K562 (cell line): ENCODE measurements at regions not wholly inside any gene's neighbourhood (a gene's known extent, or its start where the extent isn't known, plus 50 kb on each side); places are given as distances from the start of the nearest gene placed in this dataset.
A peak's percentile ranks its signal among the peaks of the same experiment; 100 is the strongest.

Experiments
- ATAC-seq: fragments of 200-7000 bp; cut with Tn5 transposase; 3 replicates; pipeline ENCODE4 v1.9.1; 2020; ENCODE audit warnings: moderate library complexity
- BruUV-seq: library from RNA; stranded (reverse); fragments of 400-500 nt; replicated peaks from 2 replicates; lab custom pipeline; 2021; lab: Mats Ljungman, UMichigan
- CTCF ChIA-PET: fragments of 300-600 bp; formaldehyde crosslinking; extraction: SDS; loops from one replicate; lab custom pipeline; 2021; ENCODE audit warnings: low intra/inter-chr PET ratio; lab: Yijun Ruan, JAX
- POLR2A ChIA-PET: fragments of 300-600, 350-650 bp; sonication (Branson Sonifier 250); formaldehyde crosslinking; extraction: SDS; loops from one replicate; lab custom pipeline; 2021; ENCODE audit warnings: antibody characterized with exemption, inconsistent platforms; lab: Yijun Ruan, JAX
- DNase-seq, 4 experiments: peaks; one replicate each; pipeline versions ENCODE4 v3.0.0 to v3.0.0-alpha.2; 2011 to 2018; ENCODE audit warnings: low spot score in 3 of 4, mixed read lengths in 3 of 4; ENCODE audit errors: extremely low read depth in 1 of 4
- FAIRE-seq: peaks from 2 replicates; lab custom pipeline; 2011; peaks lifted over from hg19 to GRCh38; lab: Jason Lieb, UNC
- H2AFZ ChIP-seq: 2 replicates; pipeline ENCODE4 v1.6.0; 2011; ENCODE audit warnings: low read depth, low read length, control low read depth, inconsistent platforms
- H3K27ac ChIP-seq: fragments of 200-600 bp; 3 replicates; pipeline ENCODE4 v1.8.0; 2011; ENCODE audit warnings: low read depth, mild to moderate bottlenecking, control low read depth, inconsistent platforms, low read length, moderate library complexity, mixed read lengths; ENCODE audit errors: extremely low read depth
- H3K27me3 ChIP-seq, 2 experiments: fragments of 300-600 bp in 1 of 2; 2 replicates in 1 of 2; 3 replicates in 1 of 2; pipeline versions ENCODE4 v1.6.0 to v1.8.0; 2011; ENCODE audit warnings: inconsistent platforms in 2 of 2, low read length in 2 of 2, mild to moderate bottlenecking in 1 of 2, mixed read lengths in 1 of 2, moderate library complexity in 1 of 2; ENCODE audit not compliant: control insufficient read depth in 2 of 2, insufficient read depth in 2 of 2
- H3K36me3 ChIP-seq: fragments of 300-600 bp; 3 replicates; pipeline ENCODE4 v1.8.0; 2011; ENCODE audit warnings: mild to moderate bottlenecking, low read length, inconsistent platforms; ENCODE audit not compliant: control insufficient read depth, insufficient read depth
- H3K4me1 ChIP-seq, 2 experiments: fragments of 200-600 bp in 1 of 2; replicated peaks in 1 of 2; 2 replicates in 1 of 2; 3 replicates in 1 of 2; pipeline versions ENCODE4 v1.5.1 to v1.8.0; 2011; ENCODE audit warnings: inconsistent platforms in 2 of 2, low read length in 2 of 2, mild to moderate bottlenecking in 1 of 2, mixed read lengths in 1 of 2, moderate library complexity in 1 of 2; ENCODE audit not compliant: control insufficient read depth in 2 of 2, insufficient read depth in 2 of 2
- H3K4me2 ChIP-seq: 2 replicates; pipeline ENCODE4 v1.6.1; 2011; ENCODE audit warnings: low read length, control low read depth, inconsistent platforms, mixed read lengths; ENCODE audit not compliant: insufficient read depth
- H3K4me3 ChIP-seq: fragments of 200-600 bp; sonication (generic), shearing (Covaris generic); 2 replicates; pipeline ENCODE4 v1.5.1; 2016; ENCODE audit warnings: control low read depth, inconsistent platforms
- H3K79me2 ChIP-seq: fragments of 200-600 bp; 3 replicates; pipeline ENCODE4 v1.8.0; 2011; ENCODE audit warnings: low read length, inconsistent platforms; ENCODE audit not compliant: control insufficient read depth, insufficient read depth
- H3K9ac ChIP-seq, 2 experiments: 2 replicates each; pipeline versions ENCODE4 v1.6.0 to v1.6.1; 2011; ENCODE audit warnings: low read depth in 2 of 2, low read length in 2 of 2, control low read depth in 1 of 2, inconsistent platforms in 1 of 2, mild to moderate bottlenecking in 1 of 2, mixed read lengths in 1 of 2; ENCODE audit not compliant: insufficient read depth in 1 of 2
- H3K9me1 ChIP-seq: one replicate; pipeline ENCODE4 v1.6.0; 2011; ENCODE audit warnings: inconsistent platforms, mild to moderate bottlenecking, low read length, moderate library complexity; ENCODE audit not compliant: control insufficient read depth, insufficient read depth
- H3K9me3 ChIP-seq: replicated peaks from 2 replicates; pipeline ENCODE4 v1.5.1; 2011; ENCODE audit warnings: low read depth, low read length, inconsistent platforms; ENCODE audit not compliant: control insufficient read depth, insufficient read depth
- H4K20me1 ChIP-seq: replicated peaks from 2 replicates; pipeline ENCODE4 v1.6.1; 2011; ENCODE audit warnings: low read length, inconsistent platforms, mixed read lengths; ENCODE audit not compliant: control insufficient read depth, insufficient read depth
- CREB1 ChIP-seq, 2 experiments: sonication (generic) in 1 of 2; formaldehyde crosslinking in 1 of 2; IDR thresholded peaks; 2 replicates each; pipeline versions ENCODE4 v1.6.1 to v1.8.0; 2012 to 2022; ENCODE audit warnings: inconsistent platforms in 1 of 2, mild to moderate bottlenecking in 1 of 2, missing genetic modification reagents in 1 of 2, moderate library complexity in 1 of 2
- GABPB2 ChIP-seq: fragments of 250-450 bp; sonication (Bioruptor Pico); conservative IDR thresholded peaks from 2 replicates; pipeline ENCODE4 v1.5.1; 2021; ENCODE audit warnings: mild to moderate bottlenecking
- HLTF ChIP-seq: fragments of 450-650 bp; IDR thresholded peaks from 2 replicates; pipeline ENCODE4 v1.6.1; 2016
- KDM2B ChIP-seq: fragments of 250-450 bp; sonication (Bioruptor Pico); IDR thresholded peaks from 2 replicates; pipeline ENCODE4 v1.8.0; 2021; ENCODE audit warnings: mild to moderate bottlenecking, moderate library complexity
- MEIS2 ChIP-seq: fragments of 450-650 bp; IDR thresholded peaks from 2 replicates; pipeline ENCODE4 v1.6.1; 2014; ENCODE audit warnings: mild to moderate bottlenecking; ENCODE audit not compliant: partially characterized antibody
- NR2C1 ChIP-seq, 2 experiments: fragments of 450-650 bp; IDR thresholded peaks; 2 replicates each; pipeline ENCODE4 v1.6.1; 2017; ENCODE audit warnings: mild to moderate bottlenecking in 2 of 2, antibody characterized with exemption in 1 of 2, inconsistent platforms in 1 of 2, missing compliant biosample characterization in 1 of 2, missing genetic modification characterization in 1 of 2
- RAD21 ChIP-seq, 2 experiments: fragments of 250-450 bp in 1 of 2; fragments of 450-650 bp in 1 of 2; sonication (Bioruptor Pico) in 1 of 2; formaldehyde crosslinking in 1 of 2; IDR thresholded peaks in 1 of 2; conservative IDR thresholded peaks in 1 of 2; 2 replicates each; pipeline versions ENCODE4 v1.4.0 to v1.8.0; 2020 to 2022; ENCODE audit warnings: mild to moderate bottlenecking in 2 of 2, moderate library complexity in 1 of 2
- ZBTB7A ChIP-seq: IDR thresholded peaks from 2 replicates; pipeline ENCODE4 v1.6.1; 2011; ENCODE audit warnings: low read depth, mild to moderate bottlenecking, low read length, moderate library complexity, borderline replicate concordance; ENCODE audit not compliant: control insufficient read depth
- ZNF766 ChIP-seq: fragments of 200-800 bp; sonication (Bioruptor generic); conservative IDR thresholded peaks from 2 replicates; pipeline ENCODE4 v1.6.1; 2016; ENCODE audit warnings: missing genetic modification characterization, missing compliant biosample characterization
- WGBS: fragments of 100-300 bp; shearing (Covaris generic); methylation state at CpG from one replicate; pipeline ENCODE4 v1.1.6; 2016; ENCODE audit warnings: low coverage, mixed read lengths; ENCODE audit not compliant: insufficient coverage; ENCODE audit errors: missing lambda C conversion rate; 5-methylcytosine and 5-hydroxymethylcytosine counted together
- in situ Hi-C: fragments of 300-500 bp; cut with MboI; formaldehyde crosslinking; loops from 4 replicates; pipeline ENCODE4 v1.15.0; 2018; ENCODE audit warnings: inconsistent platforms, mixed read lengths
- intact Hi-C: fragments of 100-400 bp; cut with micrococcal nuclease; formaldehyde crosslinking; loops from 2 replicates; pipeline ENCODE4 v1.14.2; 2022
- TF ChIP-seq, protein P1 (sequence below): sonication (generic); formaldehyde crosslinking; IDR thresholded peaks from 2 replicates; pipeline ENCODE4 v1.9.0; 2022; ENCODE audit warnings: mild to moderate bottlenecking, missing genetic modification reagents
- TF ChIP-seq, protein P2 (sequence below): fragments of 250-450 bp; sonication (Bioruptor Pico); IDR thresholded peaks from 2 replicates; pipeline ENCODE4 v1.8.0; 2021; ENCODE audit warnings: mild to moderate bottlenecking, moderate library complexity
- TF ChIP-seq, protein P3 (sequence below), 2 experiments: IDR thresholded peaks in 1 of 2; conservative IDR thresholded peaks in 1 of 2; 2 replicates each; pipeline ENCODE4 v1.6.1; 2016; ENCODE audit warnings: low read depth in 2 of 2, mild to moderate bottlenecking in 1 of 2, missing compliant biosample characterization in 1 of 2, missing genetic modification characterization in 1 of 2, moderate library complexity in 1 of 2

DNA sequence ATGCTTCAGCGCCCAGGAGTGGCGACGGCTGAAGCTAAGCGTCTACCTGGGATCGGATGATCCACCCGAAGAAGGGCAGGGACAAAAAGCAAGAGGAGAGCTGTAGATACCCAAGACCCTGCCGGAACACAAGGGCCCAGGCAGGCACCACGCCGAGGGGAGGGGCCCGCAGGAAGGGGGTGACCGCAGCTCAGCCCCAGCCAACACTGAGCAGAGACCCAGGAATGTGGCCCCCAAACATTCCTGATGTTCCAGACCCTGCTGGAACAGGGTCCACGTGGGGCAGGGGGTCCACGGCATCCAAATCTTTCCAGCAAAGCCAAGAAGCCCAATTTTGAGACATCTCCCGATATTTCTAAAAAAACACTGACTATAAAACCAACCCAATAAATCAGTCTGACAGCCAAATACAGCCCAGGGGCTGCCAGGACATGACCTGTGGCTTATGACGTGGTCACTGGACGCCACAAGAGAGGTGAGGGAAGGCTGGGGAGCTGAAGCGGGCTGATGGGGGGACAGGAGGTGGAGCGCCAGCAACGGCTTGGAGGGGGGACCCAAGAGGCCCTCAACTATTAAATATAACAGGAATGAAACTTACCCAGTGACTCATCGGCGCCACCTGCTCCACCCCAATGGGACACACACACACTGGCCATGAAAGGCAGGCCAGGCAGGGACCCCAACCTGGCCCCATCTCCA is 58.9 kb downstream of the NCOR2 start:
- Histone ChIP-seq H3K9me3 (no peaks in the 10 kb centered on the region), H3K4me1 (peaks cover 62 to 79% of the 10 kb centered on the region in 2 experiments), H3K9me1 (peaks cover 5% of the 10 kb centered on the region), H2AFZ (no peak overlapping the region), H3K36me3 (no peaks in the 10 kb centered on the region; the same call in 2 of the 3 replicates), H3K27ac (peak overlapping the region; percentile 50; the same call in 1 of the 3 replicates), H4K20me1 (peaks cover 84% of the 10 kb centered on the region), H3K4me2 (0 out of 2 replicates have a peak overlapping the region, but pooled peaks have one; percentile 12), H3K9ac (peak overlapping the region in 1 of 2 experiments; percentile 46; a peak in 2 of 4 replicates), H3K79me2 (peaks cover 95% of the 10 kb centered on the region), H3K4me3 (no peak overlapping the region), H3K27me3 (no peaks in the 10 kb centered on the region)
- BruUV-seq: no TSS peak
- DNase-seq (peak in 3 of 4 experiments; percentile 49 to 59 (median 58)), ATAC-seq (peak; percentile 31), FAIRE-seq (no peak)
- intact Hi-C loops (loop anchor here (5.0 kb wide), 1 partner anchor 44 kb away; no protein-coding TSS in a partner anchor), in situ Hi-C loops (no loop called here)
- CTCF ChIA-PET: no interaction called here
- WGBS: 49% methylated on average over 21 of the region's 21 CpGs
- POLR2A ChIA-PET: interaction anchor here (0.6 to 0.8 kb wide), 3 partner anchors 14 to 531 kb away, joined by 3 read pairs; no protein-coding TSS in a partner anchor
- TF ChIP-seq HLTF: no peak
- TF ChIP-seq ZNF766 (CRISPR knock-in tag): 0 out of 2 replicates have a peak, but pooled peaks have one; percentile 5
- TF ChIP-seq, protein P1, sequence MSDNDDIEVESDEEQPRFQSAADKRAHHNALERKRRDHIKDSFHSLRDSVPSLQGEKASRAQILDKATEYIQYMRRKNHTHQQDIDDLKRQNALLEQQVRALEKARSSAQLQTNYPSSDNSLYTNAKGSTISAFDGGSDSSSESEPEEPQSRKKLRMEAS: no peak
- TF ChIP-seq ZBTB7A: 0 out of 2 replicates have a peak, but pooled peaks have one; percentile 9
- 0 out of 4 replicates have a peak, but pooled peaks of 1 of the 2 experiments have one; percentile 4 for TF ChIP-seq RAD21 (CRISPR knock-in tag; conservative IDR thresholded peaks at IDR 0.05 in 1 of 2, IDR thresholded peaks at IDR 0.05 in 1 of 2)
- TF ChIP-seq NR2C1 (IDR thresholded peaks at IDR 0.05): no peak
- peak; percentile 26; the same call in 1 of the 2 replicates for TF ChIP-seq NR2C1 (tag; IDR thresholded peaks at IDR 0.05)
- no peak for TF ChIP-seq GABPB2 (CRISPR knock-in tag)
- TF ChIP-seq, protein P2, sequence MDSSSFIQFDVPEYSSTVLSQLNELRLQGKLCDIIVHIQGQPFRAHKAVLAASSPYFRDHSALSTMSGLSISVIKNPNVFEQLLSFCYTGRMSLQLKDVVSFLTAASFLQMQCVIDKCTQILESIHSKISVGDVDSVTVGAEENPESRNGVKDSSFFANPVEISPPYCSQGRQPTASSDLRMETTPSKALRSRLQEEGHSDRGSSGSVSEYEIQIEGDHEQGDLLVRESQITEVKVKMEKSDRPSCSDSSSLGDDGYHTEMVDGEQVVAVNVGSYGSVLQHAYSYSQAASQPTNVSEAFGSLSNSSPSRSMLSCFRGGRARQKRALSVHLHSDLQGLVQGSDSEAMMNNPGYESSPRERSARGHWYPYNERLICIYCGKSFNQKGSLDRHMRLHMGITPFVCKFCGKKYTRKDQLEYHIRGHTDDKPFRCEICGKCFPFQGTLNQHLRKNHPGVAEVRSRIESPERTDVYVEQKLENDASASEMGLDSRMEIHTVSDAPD (CRISPR knock-in tag): no peak
- peak; percentile 94 for TF ChIP-seq MEIS2
- TF ChIP-seq, protein P3, sequence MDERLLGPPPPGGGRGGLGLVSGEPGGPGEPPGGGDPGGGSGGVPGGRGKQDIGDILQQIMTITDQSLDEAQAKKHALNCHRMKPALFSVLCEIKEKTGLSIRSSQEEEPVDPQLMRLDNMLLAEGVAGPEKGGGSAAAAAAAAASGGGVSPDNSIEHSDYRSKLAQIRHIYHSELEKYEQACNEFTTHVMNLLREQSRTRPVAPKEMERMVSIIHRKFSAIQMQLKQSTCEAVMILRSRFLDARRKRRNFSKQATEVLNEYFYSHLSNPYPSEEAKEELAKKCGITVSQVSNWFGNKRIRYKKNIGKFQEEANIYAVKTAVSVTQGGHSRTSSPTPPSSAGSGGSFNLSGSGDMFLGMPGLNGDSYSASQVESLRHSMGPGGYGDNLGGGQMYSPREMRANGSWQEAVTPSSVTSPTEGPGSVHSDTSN (CRISPR knock-in tag; IDR thresholded peaks at IDR 0.05; ENCODE audit: low read depth): no peak
- TF ChIP-seq, protein P3 (tag; conservative IDR thresholded peaks at IDR 0.05; ENCODE audit: low read depth): peak; percentile 85
- no peak for TF ChIP-seq CREB1 (IDR thresholded peaks at IDR 0.05)
- TF ChIP-seq CREB1 (CRISPR knock-in tag; IDR thresholded peaks at IDR 0.05): 0 out of 2 replicates have a peak, but pooled peaks have one; percentile 23
- TF ChIP-seq KDM2B (CRISPR knock-in tag): no peak
